GM23338 (cell line): ENCODE measurements at regions not wholly inside any gene's neighbourhood (a gene's known extent, or its start where the extent isn't known, plus 50 kb on each side); places are given as distances from the start of the nearest gene placed in this dataset.
A peak's percentile ranks its signal among the peaks of the same experiment; 100 is the strongest.

Experiments
- ATAC-seq: fragments of 200-7000 bp; cut with Tn5 transposase; 3 replicates; pipeline ENCODE4 v1.9.1; 2020
- DNase-seq: peaks from one replicate; pipeline ENCODE4 v3.0.0-alpha.2; 2015; ENCODE audit warnings: low spot score
- H2AFZ ChIP-seq: fragments of 200-600 bp; sonication (generic); 2 replicates; pipeline ENCODE4 v1.8.0; 2016; ENCODE audit warnings: antibody characterized with exemption, mild to moderate bottlenecking, moderate library complexity
- H3F3A ChIP-seq: fragments of 200-600 bp; sonication (generic); replicated peaks from 2 replicates; pipeline ENCODE4 v1.8.0; 2017; ENCODE audit warnings: antibody characterized with exemption, mixed run types, low read depth
- H3K27ac ChIP-seq: fragments of 200-600 bp; sonication (generic); 2 replicates; pipeline ENCODE4 v1.6.1; 2016; ENCODE audit warnings: low read depth
- H3K27me3 ChIP-seq: fragments of 200-600 bp; sonication (generic); 2 replicates; pipeline ENCODE4 v1.8.0; 2016; ENCODE audit warnings: mild to moderate bottlenecking, mixed run types, moderate library complexity; ENCODE audit not compliant: insufficient read depth
- H3K36me3 ChIP-seq: fragments of 200-600 bp; sonication (generic); 2 replicates; pipeline ENCODE4 v1.8.0; 2016; ENCODE audit warnings: mild to moderate bottlenecking; ENCODE audit not compliant: insufficient read depth
- H3K4me1 ChIP-seq: fragments of 200-600 bp; sonication (generic); 2 replicates; pipeline ENCODE4 v1.8.0; 2016; ENCODE audit warnings: mild to moderate bottlenecking, moderate library complexity; ENCODE audit not compliant: insufficient read depth
- H3K4me2 ChIP-seq: fragments of 200-600 bp; sonication (generic); 2 replicates; pipeline ENCODE4 v1.7.1; 2017; ENCODE audit warnings: mixed run types
- H3K4me3 ChIP-seq: fragments of 200-600 bp; sonication (generic); 2 replicates; pipeline ENCODE4 v1.6.1; 2016; ENCODE audit warnings: mixed run types
- H3K79me2 ChIP-seq: fragments of 200-600 bp; sonication (generic); replicated peaks from 2 replicates; pipeline ENCODE4 v1.8.0; 2017; ENCODE audit warnings: mild to moderate bottlenecking; ENCODE audit not compliant: insufficient read depth
- H3K9me2 ChIP-seq: fragments of 200-600 bp; sonication (generic); 2 replicates; pipeline ENCODE4 v1.8.0; 2017; ENCODE audit not compliant: insufficient read depth
- H4K20me1 ChIP-seq: fragments of 200-600 bp; sonication (generic); replicated peaks from 2 replicates; pipeline ENCODE4 v1.8.0; 2017; ENCODE audit warnings: mild to moderate bottlenecking; ENCODE audit not compliant: insufficient read depth
- H3K27ac Mint-ChIP-seq: 2 replicates; pipeline ENCODE4 v1.8.0; 2020; ENCODE audit warnings: inconsistent platforms, mild to moderate bottlenecking, moderate library complexity, mixed read lengths
- H3K27me3 Mint-ChIP-seq: 3 replicates; pipeline ENCODE4 v1.8.0; 2022; ENCODE audit warnings: low read depth, mild to moderate bottlenecking, moderate library complexity, mixed read lengths, inconsistent platforms; ENCODE audit not compliant: insufficient read depth, poor library complexity
- H3K36me3 Mint-ChIP-seq: 3 replicates; pipeline ENCODE4 v1.8.0; 2021; ENCODE audit warnings: low read depth, mild to moderate bottlenecking, inconsistent platforms, moderate library complexity, mixed read lengths
- H3K4me1 Mint-ChIP-seq: 3 replicates; pipeline ENCODE4 v1.8.0; 2020; ENCODE audit warnings: mild to moderate bottlenecking, inconsistent platforms, mixed read lengths
- H3K4me3 Mint-ChIP-seq: 3 replicates; pipeline ENCODE4 v1.8.0; 2021; ENCODE audit warnings: moderate library complexity, mild to moderate bottlenecking, inconsistent platforms, mixed read lengths
- H3K9me3 Mint-ChIP-seq: 3 replicates; pipeline ENCODE4 v1.8.0; 2020; ENCODE audit warnings: moderate library complexity, mild to moderate bottlenecking, inconsistent platforms, mixed read lengths
- CREB1 ChIP-seq: fragments of 250-450 bp; sonication (Bioruptor Pico); IDR thresholded peaks from 2 replicates; pipeline ENCODE4 v1.5.0; 2020; ENCODE audit warnings: low read depth, mild to moderate bottlenecking, moderate library complexity
- CTCF ChIP-seq, 2 experiments: fragments of 200-600 bp in 1 of 2; sonication (generic) in 1 of 2; conservative IDR thresholded peaks; 2 replicates each; pipeline versions ENCODE4 v1.5.1 to v1.6.1; 2016 to 2017; ENCODE audit warnings: antibody characterized with exemption in 2 of 2, low read depth in 2 of 2, mild to moderate bottlenecking in 2 of 2, moderate library complexity in 1 of 2
- ETS1 ChIP-seq: IDR thresholded peaks from 2 replicates; pipeline ENCODE4 v1.6.1; 2016; ENCODE audit warnings: antibody characterized with exemption
- EZH2 ChIP-seq: fragments of 200-600 bp; sonication (generic); IDR thresholded peaks from one replicate; pipeline ENCODE4 v1.8.0; 2017; ENCODE audit warnings: antibody characterized with exemption, mild to moderate bottlenecking, low read depth; ENCODE audit not compliant: unreplicated experiment
- JUNB ChIP-seq: IDR thresholded peaks from one replicate; pipeline ENCODE4 v1.6.1; 2016; ENCODE audit warnings: antibody characterized with exemption; ENCODE audit not compliant: unreplicated experiment
- REST ChIP-seq: IDR thresholded peaks from one replicate; pipeline ENCODE4 v1.6.1; 2018; ENCODE audit warnings: antibody characterized with exemption; ENCODE audit not compliant: unreplicated experiment
- STAT1 ChIP-seq: IDR thresholded peaks from one replicate; pipeline ENCODE4 v1.6.1; 2016; ENCODE audit warnings: antibody characterized with exemption; ENCODE audit not compliant: unreplicated experiment
- ZNF114 ChIP-seq: fragments of 250-450 bp; sonication (Bioruptor Pico); IDR thresholded peaks from 2 replicates; pipeline ENCODE4 v1.5.0; 2020; ENCODE audit warnings: mild to moderate bottlenecking, moderate library complexity
- ZNF331 ChIP-seq: fragments of 250-450 bp; sonication (Bioruptor Pico); IDR thresholded peaks from 2 replicates; pipeline ENCODE4 v1.5.0; 2020; ENCODE audit warnings: low read depth, mild to moderate bottlenecking, moderate library complexity
- ZNF462 ChIP-seq: fragments of 250-450 bp; sonication (Bioruptor Pico); IDR thresholded peaks from 2 replicates; pipeline ENCODE4 v1.5.0; 2020; ENCODE audit warnings: mild to moderate bottlenecking, moderate library complexity

- Histone ChIP-seq H3K4me2 (no peak overlapping the region), H2AFZ (0 out of 2 replicates have a peak overlapping the region, but pooled peaks have one; percentile 9), H3K9me2 (no peaks in the 10 kb centered on the region), H3K36me3 (no peaks in the 10 kb centered on the region), H3K79me2 (no peaks in the 10 kb centered on the region), H3F3A (no peaks in the 10 kb centered on the region), H4K20me1 (no peaks in the 10 kb centered on the region), H3K27me3 (no peaks in the 10 kb centered on the region), H3K4me3 (no peak overlapping the region), H3K27ac (no peak overlapping the region), H3K4me1 (no peaks in the 10 kb centered on the region; the same call in 1 of the 2 replicates)
- H3K4me3 Mint-ChIP-seq, result no peak overlapping the region
- no peak overlapping the region for H3K27ac Mint-ChIP-seq
- no peaks in the 10 kb centered on the region for H3K36me3 Mint-ChIP-seq
- DNase-seq (no peak), ATAC-seq (peak; percentile 65)
- H3K27me3 Mint-ChIP-seq, result no peaks in the 10 kb centered on the region
- peaks cover 15% of the 10 kb centered on the region for H3K4me1 Mint-ChIP-seq
- no peaks in the 10 kb centered on the region for H3K9me3 Mint-ChIP-seq
- TF ChIP-seq STAT1, result no peak
- TF ChIP-seq EZH2, result no peak
- 0 out of 2 replicates have a peak, but pooled peaks have one; percentile 47 for TF ChIP-seq ZNF114 (CRISPR knock-in tag)
- TF ChIP-seq ZNF462, result peak; percentile 71
- no peak for TF ChIP-seq JUNB
These were observed 899.2 kb upstream of the WWC1 start for GRCh38 chr5:167392240-167392639.

- Mint-ChIP-seq H3K36me3 (no peaks in the 10 kb centered on the region), H3K4me3 (no peak overlapping the region), H3K27ac (no peak overlapping the region), H3K9me3 (no peaks in the 10 kb centered on the region), H3K27me3 (no peaks in the 10 kb centered on the region), H3K4me1 (peaks cover 15% of the 10 kb centered on the region)
- H3F3A ChIP-seq, result no peaks in the 10 kb centered on the region
- no peak overlapping the region for H3K4me2 ChIP-seq
- no peak overlapping the region for H3K4me3 ChIP-seq
- no peaks in the 10 kb centered on the region for H4K20me1 ChIP-seq
- H2AFZ ChIP-seq, result peak overlapping the region; percentile 58
- H3K9me2 ChIP-seq, result no peaks in the 10 kb centered on the region
- no peaks in the 10 kb centered on the region for H3K79me2 ChIP-seq
- no peak for ATAC-seq
- no peak overlapping the region for H3K27ac ChIP-seq
- no peaks in the 10 kb centered on the region for H3K27me3 ChIP-seq
- H3K36me3 ChIP-seq, result no peaks in the 10 kb centered on the region
- no peaks in the 10 kb centered on the region; the same call in 1 of the 2 replicates for H3K4me1 ChIP-seq
- no peak for DNase-seq
- TF ChIP-seq ZNF114 (CRISPR knock-in tag) (no peak), JUNB (no peak), ETS1 (no peak), REST (no peak), CTCF (conservative IDR thresholded peaks at IDR 0.05; ENCODE audit: low read depth in 2 of 2) (no peak), ZNF331 (no peak), CREB1 (CRISPR knock-in tag) (no peak)
These were observed 898.1 kb upstream of the WWC1 start for GRCh38 chr5:167393358-167393757.
